ENCODE measurements at regions not wholly inside any gene's neighbourhood (a gene's known extent, or its start where the extent isn't known, plus 50 kb on each side); places are given as distances from the start of the nearest gene placed in this dataset.

- no peak for TF ChIP-seq CTCF (IDR thresholded peaks at IDR 0.05)
- TF ChIP-seq POLR2A (IDR thresholded peaks at IDR 0.05; ENCODE audit: low read depth): no peak
Measured at GRCh38 chr14:61147831-61148549, 133.1 kb downstream of the TMEM30B start.
